Sigmoid colon (tissue), 4 donors: ENCODE measurements at regions not wholly inside any gene's neighbourhood (a gene's known extent, or its start where the extent isn't known, plus 50 kb on each side); places are given as distances from the start of the nearest gene placed in this dataset.

Experiments
- EP300 ChIP-seq, 4 donors: sonication (generic); formaldehyde crosslinking; IDR thresholded peaks; one replicate each; pipeline ENCODE4 v1.6.1; 2017; ENCODE audit warnings: antibody characterized with exemption in 4 of 4
- TF ChIP-seq, protein P1 (sequence below), 4 experiments: fragments of 450-650 bp in 3 of 4; fragments of 200-600 bp in 1 of 4; IDR thresholded peaks; one replicate each; pipeline ENCODE4 v1.5.1; 2016 to 2019; ENCODE audit warnings: antibody characterized with exemption in 4 of 4, mild to moderate bottlenecking in 3 of 4, moderate library complexity in 2 of 4

DNA sequence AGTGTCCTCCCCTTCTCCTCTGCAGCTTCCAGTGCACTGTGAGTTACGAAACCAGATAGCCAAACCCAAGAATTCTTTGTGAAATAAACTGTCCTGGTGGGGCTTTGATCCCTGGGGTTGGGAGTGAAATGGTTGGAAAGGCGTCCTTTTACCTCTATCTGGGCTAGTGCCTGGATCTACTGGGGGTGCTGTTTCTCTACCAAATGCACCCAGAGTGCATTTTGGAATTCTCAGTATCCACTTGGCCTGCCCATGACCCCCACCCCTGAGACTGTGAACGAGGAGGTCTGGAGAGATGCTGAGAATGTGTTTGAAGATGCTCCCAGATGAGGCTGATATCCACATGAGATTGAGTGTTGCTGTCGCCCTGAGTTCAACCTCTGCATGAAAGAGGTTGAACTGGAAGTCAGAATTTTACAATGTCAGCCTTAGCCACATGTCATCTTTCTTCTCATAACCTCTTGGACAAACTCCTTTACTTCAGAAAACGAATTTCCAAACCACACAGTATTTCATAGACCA is 87.1 kb upstream of the CLMN start:
- no peak for TF ChIP-seq EP300 (IDR thresholded peaks at IDR 0.05)
- TF ChIP-seq, protein P1, sequence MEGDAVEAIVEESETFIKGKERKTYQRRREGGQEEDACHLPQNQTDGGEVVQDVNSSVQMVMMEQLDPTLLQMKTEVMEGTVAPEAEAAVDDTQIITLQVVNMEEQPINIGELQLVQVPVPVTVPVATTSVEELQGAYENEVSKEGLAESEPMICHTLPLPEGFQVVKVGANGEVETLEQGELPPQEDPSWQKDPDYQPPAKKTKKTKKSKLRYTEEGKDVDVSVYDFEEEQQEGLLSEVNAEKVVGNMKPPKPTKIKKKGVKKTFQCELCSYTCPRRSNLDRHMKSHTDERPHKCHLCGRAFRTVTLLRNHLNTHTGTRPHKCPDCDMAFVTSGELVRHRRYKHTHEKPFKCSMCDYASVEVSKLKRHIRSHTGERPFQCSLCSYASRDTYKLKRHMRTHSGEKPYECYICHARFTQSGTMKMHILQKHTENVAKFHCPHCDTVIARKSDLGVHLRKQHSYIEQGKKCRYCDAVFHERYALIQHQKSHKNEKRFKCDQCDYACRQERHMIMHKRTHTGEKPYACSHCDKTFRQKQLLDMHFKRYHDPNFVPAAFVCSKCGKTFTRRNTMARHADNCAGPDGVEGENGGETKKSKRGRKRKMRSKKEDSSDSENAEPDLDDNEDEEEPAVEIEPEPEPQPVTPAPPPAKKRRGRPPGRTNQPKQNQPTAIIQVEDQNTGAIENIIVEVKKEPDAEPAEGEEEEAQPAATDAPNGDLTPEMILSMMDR (IDR thresholded peaks at IDR 0.05), result no peak
